Skeletal muscle satellite cell (primary cell): ENCODE measurements at regions not wholly inside any gene's neighbourhood (a gene's known extent, or its start where the extent isn't known, plus 50 kb on each side); places are given as distances from the start of the nearest gene placed in this dataset.

Experiments used
- H3K27me3 ChIP-seq: 2 replicates; pipeline ENCODE4 v1.7.0; 2013; ENCODE audit warnings: low read length; ENCODE audit not compliant: control insufficient read depth, insufficient read depth
- H3K36me3 ChIP-seq: 2 replicates; pipeline ENCODE4 v1.7.0; 2013; ENCODE audit warnings: mild to moderate bottlenecking, control low read depth, low read length; ENCODE audit not compliant: insufficient read depth
- H3K4me1 ChIP-seq: 2 replicates; pipeline ENCODE4 v1.7.0; 2013; ENCODE audit warnings: low read length; ENCODE audit not compliant: control insufficient read depth, insufficient read depth
- H3K4me2 ChIP-seq: 2 replicates; pipeline ENCODE4 v1.7.0; 2013; ENCODE audit warnings: mild to moderate bottlenecking, low read length
- H3K4me3 ChIP-seq: 2 replicates; pipeline ENCODE4 v1.7.0; 2013; ENCODE audit warnings: low read length
- H3K9ac ChIP-seq: 2 replicates; pipeline ENCODE4 v1.7.0; 2013; ENCODE audit warnings: mild to moderate bottlenecking, low read depth, low read length, moderate library complexity
- H3K9me3 ChIP-seq: replicated peaks from 2 replicates; pipeline ENCODE4 v1.7.0; 2013; ENCODE audit warnings: mild to moderate bottlenecking, control low read depth, low read length

DNA sequence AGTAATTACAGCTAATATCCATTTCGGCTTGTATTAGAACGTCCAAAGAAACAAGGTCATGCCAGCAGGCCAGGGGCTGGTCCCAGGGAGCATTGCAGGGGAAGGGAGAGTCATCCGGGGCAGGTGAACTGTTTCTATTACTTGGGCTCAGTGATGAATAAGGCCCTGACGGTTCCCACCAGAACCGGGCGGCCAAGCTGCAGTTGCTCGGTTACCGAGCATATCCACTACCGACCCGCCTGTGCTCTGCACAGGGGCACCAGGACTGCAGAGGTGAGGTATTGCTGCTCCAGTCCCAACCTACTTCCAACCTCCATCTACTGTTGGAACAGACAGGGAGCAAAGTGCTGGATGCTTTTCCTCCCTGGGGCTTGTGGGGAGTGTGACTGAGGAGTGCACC lies 295.5 kb downstream of the MAF start:
- no peaks in the 10 kb centered on the region for H3K4me1 ChIP-seq
- no peak overlapping the region for H3K4me2 ChIP-seq
- no peak overlapping the region for H3K4me3 ChIP-seq
- no peak overlapping the region for H3K9ac ChIP-seq
- H3K36me3 ChIP-seq = no peaks in the 10 kb centered on the region
- no peaks in the 10 kb centered on the region for H3K27me3 ChIP-seq
- H3K9me3 ChIP-seq = peaks cover 7% of the 10 kb centered on the region

DNA sequence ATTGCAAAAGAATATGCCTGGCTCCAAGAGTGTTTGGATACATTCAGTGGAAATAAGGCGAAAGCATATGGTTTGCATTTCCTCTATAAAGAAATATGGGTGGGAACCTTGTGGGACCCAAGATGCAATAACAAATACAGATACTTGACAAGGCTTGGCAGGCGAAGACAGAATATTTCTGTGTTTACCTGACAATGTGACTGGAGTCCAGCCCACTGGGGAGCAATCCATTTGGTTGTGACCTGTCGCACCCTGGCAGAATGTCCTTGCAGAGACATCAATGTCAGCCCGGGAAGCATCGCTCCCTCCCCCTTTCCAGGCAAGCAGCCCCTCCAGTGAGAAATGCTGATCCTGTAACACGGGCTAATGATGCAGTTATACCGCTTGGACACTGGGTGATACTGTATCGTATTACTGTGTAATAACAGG lies 296.6 kb downstream of the MAF start:
- H3K36me3 ChIP-seq = no peaks in the 10 kb centered on the region
- H3K4me3 ChIP-seq = no peak overlapping the region
- H3K4me1 ChIP-seq = no peaks in the 10 kb centered on the region
- no peak overlapping the region for H3K4me2 ChIP-seq
- H3K27me3 ChIP-seq = no peaks in the 10 kb centered on the region
- H3K9ac ChIP-seq = no peak overlapping the region
- peaks cover 7% of the 10 kb centered on the region for H3K9me3 ChIP-seq

DNA sequence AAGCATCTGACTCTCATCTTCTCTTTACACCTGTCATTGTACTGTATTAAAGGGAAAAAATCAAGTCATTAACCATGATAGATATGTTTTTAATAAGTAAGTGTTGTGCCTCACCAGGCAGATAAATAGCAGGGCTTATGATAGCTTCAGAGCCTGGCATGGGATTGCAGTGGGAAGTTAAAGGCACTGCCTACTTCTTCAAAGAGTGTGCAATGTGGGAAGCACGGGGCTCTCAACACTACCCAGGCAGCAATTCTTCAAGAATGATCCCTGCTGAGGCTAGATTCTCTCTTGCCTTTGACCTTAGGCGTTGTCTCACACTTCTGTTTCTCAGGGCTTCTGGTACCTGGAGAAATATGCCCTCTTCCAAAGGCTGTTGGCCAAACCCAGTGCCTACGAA lies 297.3 kb downstream of the MAF start:
- no peak overlapping the region for H3K4me2 ChIP-seq
- H3K27me3 ChIP-seq = no peaks in the 10 kb centered on the region
- no peak overlapping the region for H3K4me3 ChIP-seq
- H3K9ac ChIP-seq = no peak overlapping the region
- H3K4me1 ChIP-seq = no peaks in the 10 kb centered on the region
- H3K36me3 ChIP-seq = no peaks in the 10 kb centered on the region
- H3K9me3 ChIP-seq = peaks cover 7% of the 10 kb centered on the region

DNA sequence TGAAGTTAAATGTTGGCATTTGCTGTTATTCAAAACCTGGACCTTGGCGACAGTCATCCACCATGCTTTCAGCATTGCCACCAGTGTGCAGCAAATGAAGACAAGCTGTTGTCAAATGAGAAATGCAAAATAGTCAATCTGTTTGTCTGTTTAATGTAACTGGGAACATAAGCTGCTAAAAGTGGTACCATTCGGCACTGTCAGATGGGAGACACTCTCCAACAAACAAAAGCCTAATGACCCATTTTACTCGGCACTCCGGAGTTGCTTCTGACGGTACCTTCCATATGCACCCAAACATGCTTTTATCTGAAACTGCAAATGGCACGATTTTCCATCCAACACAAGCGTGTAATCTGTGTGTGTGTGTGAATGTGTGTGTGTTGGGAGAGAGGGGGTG lies 297.8 kb downstream of the MAF start:
- H3K4me2 ChIP-seq = no peak overlapping the region
- H3K4me1 ChIP-seq = no peaks in the 10 kb centered on the region
- no peaks in the 10 kb centered on the region for H3K36me3 ChIP-seq
- no peaks in the 10 kb centered on the region for H3K27me3 ChIP-seq
- H3K9ac ChIP-seq = no peak overlapping the region
- peaks cover 7% of the 10 kb centered on the region for H3K9me3 ChIP-seq
- no peak overlapping the region for H3K4me3 ChIP-seq

DNA sequence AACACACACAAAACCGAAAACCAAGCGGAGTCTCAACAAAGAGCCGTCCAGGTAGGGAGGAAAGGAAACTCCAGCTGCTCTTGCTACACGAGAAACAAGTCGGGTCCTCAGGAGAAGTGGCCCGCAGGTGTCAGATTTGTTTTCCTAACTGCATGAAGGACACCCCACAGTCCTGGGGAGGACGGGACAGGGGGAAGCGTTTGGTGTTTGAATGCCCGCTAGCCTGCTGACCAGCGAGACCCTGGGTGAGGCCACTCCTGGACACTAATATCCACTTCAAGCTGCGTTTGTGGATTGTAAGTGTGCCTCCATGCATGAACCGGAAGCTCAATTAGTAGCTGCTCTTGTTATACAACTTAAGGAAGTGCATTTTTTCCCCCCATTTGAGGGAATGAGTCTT lies 299.5 kb downstream of the MAF start:
- no peaks in the 10 kb centered on the region for H3K9me3 ChIP-seq
- no peak overlapping the region for H3K4me3 ChIP-seq
- H3K9ac ChIP-seq = no peak overlapping the region
- H3K4me1 ChIP-seq = no peaks in the 10 kb centered on the region
- no peak overlapping the region for H3K4me2 ChIP-seq
- H3K36me3 ChIP-seq = no peaks in the 10 kb centered on the region
- H3K27me3 ChIP-seq = no peaks in the 10 kb centered on the region

- H3K4me2 ChIP-seq = no peak overlapping the region
Observed at GRCh38 chr16:79298894-79299799, 301.4 kb downstream of the MAF start.

GRCh38 chr16:79298476-79298875 lies 302.1 kb downstream of the MAF start:
- H3K36me3 ChIP-seq = no peaks in the 10 kb centered on the region
- no peaks in the 10 kb centered on the region for H3K27me3 ChIP-seq
- no peak overlapping the region for H3K4me2 ChIP-seq
- no peak overlapping the region for H3K9ac ChIP-seq
- no peaks in the 10 kb centered on the region for H3K9me3 ChIP-seq
- no peaks in the 10 kb centered on the region for H3K4me1 ChIP-seq
- H3K4me3 ChIP-seq = no peak overlapping the region

More at GRCh38 chr16:79298894-79299799, 301.4 kb downstream of the MAF start:
- no peaks in the 10 kb centered on the region for H3K36me3 ChIP-seq
- H3K9ac ChIP-seq = no peak overlapping the region
- H3K4me1 ChIP-seq = no peaks in the 10 kb centered on the region
- no peak overlapping the region for H3K4me3 ChIP-seq
- H3K27me3 ChIP-seq = no peaks in the 10 kb centered on the region
- no peaks in the 10 kb centered on the region for H3K9me3 ChIP-seq

DNA sequence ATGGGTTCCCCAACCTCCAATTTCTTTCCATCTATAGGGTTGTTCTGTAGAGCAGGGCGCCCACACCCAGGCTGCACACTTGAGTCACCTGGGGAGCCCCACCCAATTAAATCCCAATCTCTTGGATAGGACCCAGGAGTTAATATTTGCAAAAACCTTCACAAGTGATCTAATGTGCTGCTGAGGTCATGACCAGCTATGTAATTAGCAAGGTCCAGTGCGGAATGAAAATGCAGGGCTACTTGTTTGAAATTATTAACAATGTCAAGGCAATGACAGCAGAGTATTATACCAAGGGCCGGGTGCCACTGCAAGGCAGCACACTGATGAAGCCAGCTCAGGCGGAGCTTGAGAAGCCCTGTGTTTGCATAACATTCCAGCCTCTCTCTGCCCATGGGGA lies 302.7 kb downstream of the MAF start:
- no peaks in the 10 kb centered on the region for H3K27me3 ChIP-seq
- no peak overlapping the region for H3K4me3 ChIP-seq
- H3K9ac ChIP-seq = no peak overlapping the region
- no peaks in the 10 kb centered on the region for H3K36me3 ChIP-seq
- H3K9me3 ChIP-seq = no peaks in the 10 kb centered on the region
- no peak overlapping the region for H3K4me2 ChIP-seq
- H3K4me1 ChIP-seq = no peaks in the 10 kb centered on the region

DNA sequence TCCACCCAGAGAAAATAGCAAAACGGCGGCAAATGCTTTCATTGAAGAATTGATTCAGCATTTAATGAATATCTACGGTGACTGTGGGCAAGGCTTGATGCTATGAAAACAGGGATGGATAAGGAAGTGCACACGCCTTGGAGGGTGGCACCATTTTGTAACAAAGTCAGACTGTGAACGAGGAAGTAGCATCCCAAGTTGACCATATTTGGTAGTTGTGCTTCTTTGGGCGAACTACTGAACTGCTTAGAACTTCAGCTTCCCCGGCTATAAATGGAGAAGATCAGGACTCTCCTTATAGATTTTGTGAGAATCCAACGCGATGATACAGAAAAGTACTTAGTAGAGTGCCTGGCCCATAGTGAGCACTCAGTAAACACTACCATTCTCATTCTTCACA lies 303.2 kb downstream of the MAF start:
- no peak overlapping the region for H3K9ac ChIP-seq
- no peaks in the 10 kb centered on the region for H3K27me3 ChIP-seq
- no peak overlapping the region for H3K4me3 ChIP-seq
- H3K36me3 ChIP-seq = no peaks in the 10 kb centered on the region
- H3K9me3 ChIP-seq = no peaks in the 10 kb centered on the region
- H3K4me1 ChIP-seq = no peaks in the 10 kb centered on the region
- no peak overlapping the region for H3K4me2 ChIP-seq

DNA sequence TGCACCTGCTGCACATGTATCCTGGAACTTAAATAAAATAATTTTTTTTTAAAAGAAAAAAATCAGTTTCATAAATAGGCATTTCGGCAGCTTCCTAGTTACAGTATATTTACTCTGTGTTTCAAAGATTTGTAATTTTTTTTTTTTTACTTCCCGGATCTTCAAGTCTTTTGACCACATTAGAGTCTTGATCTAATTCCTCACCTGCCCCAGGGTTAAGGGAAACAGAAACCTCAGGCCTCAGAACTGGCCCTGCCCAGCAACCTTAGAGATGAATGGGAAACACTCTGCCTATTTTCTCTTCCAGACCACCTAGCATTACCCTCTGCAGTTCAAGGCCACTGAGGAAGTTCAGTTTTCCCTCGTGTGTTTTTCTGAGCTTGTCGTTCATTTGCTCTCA lies 304.0 kb downstream of the MAF start:
- Histone ChIP-seq H3K4me1 (no peaks in the 10 kb centered on the region), H3K9ac (no peak overlapping the region), H3K9me3 (no peaks in the 10 kb centered on the region), H3K36me3 (no peaks in the 10 kb centered on the region), H3K4me3 (no peak overlapping the region), H3K27me3 (no peaks in the 10 kb centered on the region), H3K4me2 (no peak overlapping the region)

DNA sequence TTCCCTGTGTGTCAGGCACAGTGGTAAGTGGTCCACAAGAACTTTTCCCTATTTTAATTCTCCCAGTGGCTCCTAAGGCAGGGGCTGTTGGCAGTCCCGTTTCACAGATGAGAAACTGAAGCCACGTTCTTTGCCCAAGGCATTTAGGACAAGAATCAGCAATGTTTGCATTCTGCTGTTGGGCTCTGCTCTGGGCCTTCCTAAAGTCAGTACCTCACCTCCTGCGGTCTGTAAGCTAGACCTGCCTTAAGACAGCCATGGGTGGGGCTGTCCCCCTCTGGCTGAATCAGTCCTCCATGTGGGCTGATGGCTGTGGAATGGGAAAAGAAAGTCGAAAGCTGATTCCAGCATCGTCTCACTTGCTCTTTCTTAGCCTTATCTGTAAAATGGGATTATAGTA lies 304.8 kb downstream of the MAF start:
- Histone ChIP-seq H3K9ac (no peak overlapping the region), H3K4me1 (no peaks in the 10 kb centered on the region), H3K4me3 (no peak overlapping the region), H3K9me3 (no peaks in the 10 kb centered on the region), H3K36me3 (no peaks in the 10 kb centered on the region), H3K4me2 (no peak overlapping the region), H3K27me3 (no peaks in the 10 kb centered on the region)

DNA sequence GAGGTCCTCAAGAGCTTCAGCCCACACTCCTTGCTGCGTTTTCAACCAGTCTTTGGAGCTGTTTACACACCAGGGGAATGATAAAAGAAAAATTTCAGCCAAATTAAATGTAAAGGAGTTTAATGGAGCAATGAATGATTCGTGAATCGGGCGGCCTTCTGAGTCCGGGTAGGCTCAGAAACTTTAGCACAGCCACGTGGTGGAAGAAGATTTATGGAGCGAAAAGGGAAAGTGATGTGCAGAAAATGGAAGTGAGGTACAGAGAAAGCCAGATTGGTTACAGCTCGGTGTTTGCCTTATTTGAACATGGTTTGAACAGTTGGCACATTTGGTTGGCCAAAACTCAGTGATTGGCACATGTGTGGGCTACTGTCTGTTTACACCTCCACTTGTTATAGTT lies 305.4 kb downstream of the MAF start:
- Histone ChIP-seq H3K9me3 (no peaks in the 10 kb centered on the region), H3K4me1 (no peaks in the 10 kb centered on the region), H3K27me3 (no peaks in the 10 kb centered on the region)

More for the DNA sequence above, 305.4 kb downstream of the MAF start:
- Histone ChIP-seq H3K36me3 (no peaks in the 10 kb centered on the region), H3K9ac (no peak overlapping the region), H3K4me2 (no peak overlapping the region), H3K4me3 (no peak overlapping the region)
